HepG2 (cell line): ENCODE measurements at regions not wholly inside any gene's neighbourhood (a gene's known extent, or its start where the extent isn't known, plus 50 kb on each side); places are given as distances from the start of the nearest gene placed in this dataset.
A peak's percentile ranks its signal among the peaks of the same experiment; 100 is the strongest.
"Not testable (repeated sequence)": the region's sequence is repeated elsewhere in the genome, so short reads cannot be mapped to it uniquely, and the experiment has no call there.

ENCODE experiments used
- CBFB ChIP-seq: sonication (generic); formaldehyde crosslinking; IDR thresholded peaks from 2 replicates; pipeline ENCODE4 v1.4.0; 2020; ENCODE audit warnings: missing genetic modification reagents
- HHEX ChIP-seq: IDR thresholded peaks from 2 replicates; pipeline ENCODE4 v1.6.1; 2016; ENCODE audit warnings: control low read depth
- HNRNPL ChIP-seq: fragments of 200-400 bp; formaldehyde crosslinking; IDR thresholded peaks from 2 replicates; pipeline ENCODE4 v1.6.1; 2017; ENCODE audit warnings: mild to moderate bottlenecking, low read depth, low read length
- KDM5B ChIP-seq: sonication (generic); formaldehyde crosslinking; IDR thresholded peaks from 2 replicates; pipeline ENCODE4 v1.4.0; 2020; ENCODE audit warnings: missing genetic modification reagents, mild to moderate bottlenecking, borderline replicate concordance
- NFE2 ChIP-seq: sonication (generic); formaldehyde crosslinking; IDR thresholded peaks from 2 replicates; pipeline ENCODE4 v1.4.0; 2020; ENCODE audit warnings: missing genetic modification reagents
- NR2F1 ChIP-seq, 2 experiments: fragments of 450-650 bp in 1 of 2; formaldehyde crosslinking in 1 of 2; IDR thresholded peaks; 2 replicates each; pipeline versions ENCODE4 v1.5.0 to v1.6.1; 2016 to 2020; ENCODE audit warnings: mild to moderate bottlenecking in 1 of 2, missing compliant biosample characterization in 1 of 2, missing genetic modification reagents in 1 of 2, moderate library complexity in 1 of 2
- RXRA ChIP-seq: sonication (generic); formaldehyde crosslinking; IDR thresholded peaks from 2 replicates; pipeline ENCODE4 v1.5.1; 2020; ENCODE audit warnings: missing genetic modification reagents
- YEATS2 ChIP-seq: sonication (generic); formaldehyde crosslinking; IDR thresholded peaks from 2 replicates; pipeline ENCODE4 v1.4.0; 2020; ENCODE audit warnings: missing genetic modification reagents, borderline replicate concordance
- ZBTB7B ChIP-seq: sonication (generic); formaldehyde crosslinking; IDR thresholded peaks from 2 replicates; pipeline ENCODE4 v1.4.0; 2020; ENCODE audit warnings: missing genetic modification reagents
- ZFP36 ChIP-seq: fragments of 150-350 bp; IDR thresholded peaks from 2 replicates; pipeline ENCODE4 v1.6.1; 2018; ENCODE audit warnings: borderline replicate concordance, low read length, low read depth; ENCODE audit not compliant: partially characterized antibody
- ZFY ChIP-seq: sonication (generic); formaldehyde crosslinking; IDR thresholded peaks from 2 replicates; pipeline ENCODE4 v1.4.0; 2020; ENCODE audit warnings: missing genetic modification reagents
- ZKSCAN8 ChIP-seq: IDR thresholded peaks from 2 replicates; pipeline ENCODE4 v1.6.1; 2016; ENCODE audit warnings: borderline replicate concordance, missing genetic modification reagents, missing compliant biosample characterization
- ZNF557 ChIP-seq: sonication (generic); formaldehyde crosslinking; IDR thresholded peaks from 2 replicates; pipeline ENCODE4 v1.4.0; 2020; ENCODE audit warnings: missing genetic modification reagents
- ZNF563 ChIP-seq: sonication (generic); formaldehyde crosslinking; IDR thresholded peaks from 2 replicates; pipeline ENCODE4 v1.8.0; 2022; ENCODE audit warnings: mild to moderate bottlenecking, moderate library complexity, missing genetic modification reagents
- TF ChIP-seq, protein P1 (sequence below): sonication (generic); formaldehyde crosslinking; IDR thresholded peaks from 2 replicates; pipeline ENCODE4 v1.5.1; 2020; ENCODE audit warnings: mild to moderate bottlenecking, moderate library complexity, missing genetic modification reagents
- TF ChIP-seq, protein P2 (sequence below), 2 experiments: sonication (generic) in 1 of 2; formaldehyde crosslinking in 1 of 2; IDR thresholded peaks; 2 replicates each; pipeline versions ENCODE4 v1.4.0 to v1.6.1; 2016 to 2020; ENCODE audit warnings: borderline replicate concordance in 1 of 2, low read depth in 1 of 2, mild to moderate bottlenecking in 1 of 2, missing genetic modification reagents in 1 of 2
- TF ChIP-seq, protein P3 (sequence below): sonication (generic); formaldehyde crosslinking; IDR thresholded peaks from 2 replicates; pipeline ENCODE4 v1.4.0; 2020; ENCODE audit warnings: mild to moderate bottlenecking, missing genetic modification reagents
- TF ChIP-seq, protein P4 (sequence below): sonication (generic); formaldehyde crosslinking; IDR thresholded peaks from 2 replicates; pipeline ENCODE4 v1.5.1; 2020; ENCODE audit warnings: missing genetic modification reagents, mild to moderate bottlenecking, borderline replicate concordance
- TF ChIP-seq, protein P5 (sequence below): sonication (generic); formaldehyde crosslinking; IDR thresholded peaks from 2 replicates; pipeline ENCODE4 v1.4.0; 2020; ENCODE audit warnings: missing genetic modification reagents

DNA sequence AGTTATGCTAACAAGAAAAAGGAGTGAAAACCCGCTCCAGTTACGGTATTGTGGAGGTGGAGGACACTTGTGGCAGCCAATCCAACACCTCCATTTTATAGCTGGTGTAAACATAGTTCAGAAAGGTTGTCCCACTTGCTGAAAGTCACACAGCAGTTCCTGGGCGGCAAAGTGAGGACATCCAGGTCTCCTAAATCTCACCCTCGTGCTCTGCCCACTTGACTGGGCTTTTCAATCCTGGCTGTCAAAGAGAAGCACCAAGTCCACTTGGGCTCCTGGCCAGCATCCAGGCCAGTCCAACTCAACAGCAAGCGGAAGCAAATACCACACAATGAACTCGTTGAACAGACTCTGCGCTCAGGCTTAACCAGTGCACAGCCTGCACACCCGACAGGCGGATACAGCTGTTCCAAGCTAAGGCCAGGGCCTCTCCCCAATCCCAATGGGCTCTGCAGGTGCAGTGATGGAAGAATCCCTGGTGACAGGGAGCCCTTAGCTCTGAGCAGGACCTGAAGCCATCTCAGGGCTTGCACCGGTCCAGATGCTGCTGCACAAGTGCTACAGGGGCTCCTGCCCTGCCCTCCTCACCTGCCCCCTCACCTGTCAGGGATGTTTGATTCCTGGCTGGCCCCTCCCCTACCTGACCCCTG, 89.8 kb upstream of the METTL9 start (continued):
- TF ChIP-seq, protein P1, sequence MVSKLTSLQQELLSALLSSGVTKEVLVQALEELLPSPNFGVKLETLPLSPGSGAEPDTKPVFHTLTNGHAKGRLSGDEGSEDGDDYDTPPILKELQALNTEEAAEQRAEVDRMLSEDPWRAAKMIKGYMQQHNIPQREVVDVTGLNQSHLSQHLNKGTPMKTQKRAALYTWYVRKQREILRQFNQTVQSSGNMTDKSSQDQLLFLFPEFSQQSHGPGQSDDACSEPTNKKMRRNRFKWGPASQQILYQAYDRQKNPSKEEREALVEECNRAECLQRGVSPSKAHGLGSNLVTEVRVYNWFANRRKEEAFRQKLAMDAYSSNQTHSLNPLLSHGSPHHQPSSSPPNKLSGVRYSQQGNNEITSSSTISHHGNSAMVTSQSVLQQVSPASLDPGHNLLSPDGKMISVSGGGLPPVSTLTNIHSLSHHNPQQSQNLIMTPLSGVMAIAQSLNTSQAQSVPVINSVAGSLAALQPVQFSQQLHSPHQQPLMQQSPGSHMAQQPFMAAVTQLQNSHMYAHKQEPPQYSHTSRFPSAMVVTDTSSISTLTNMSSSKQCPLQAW (CRISPR knock-in tag): 0 out of 2 replicates have a peak, but pooled peaks have one; percentile 69
- peak; percentile 91 for TF ChIP-seq ZFP36
- peak; percentile 84; the same call in 1 of the 2 replicates for TF ChIP-seq ZNF563 (CRISPR knock-in tag)
- TF ChIP-seq NFE2 (CRISPR knock-in tag): 0 out of 2 replicates have a peak, but pooled peaks have one; percentile 36
- peak; percentile 66; the same call in 1 of the 2 replicates for TF ChIP-seq ZFY (CRISPR knock-in tag)
- TF ChIP-seq ZNF557 (CRISPR knock-in tag): 0 out of 2 replicates have a peak, but pooled peaks have one; percentile 37
- 0 out of 4 replicates have a peak, but pooled peaks of 1 of the 2 experiments have one; percentile 7 for TF ChIP-seq NR2F1 (CRISPR knock-in tag; IDR thresholded peaks at IDR 0.05)
- TF ChIP-seq, protein P2, sequence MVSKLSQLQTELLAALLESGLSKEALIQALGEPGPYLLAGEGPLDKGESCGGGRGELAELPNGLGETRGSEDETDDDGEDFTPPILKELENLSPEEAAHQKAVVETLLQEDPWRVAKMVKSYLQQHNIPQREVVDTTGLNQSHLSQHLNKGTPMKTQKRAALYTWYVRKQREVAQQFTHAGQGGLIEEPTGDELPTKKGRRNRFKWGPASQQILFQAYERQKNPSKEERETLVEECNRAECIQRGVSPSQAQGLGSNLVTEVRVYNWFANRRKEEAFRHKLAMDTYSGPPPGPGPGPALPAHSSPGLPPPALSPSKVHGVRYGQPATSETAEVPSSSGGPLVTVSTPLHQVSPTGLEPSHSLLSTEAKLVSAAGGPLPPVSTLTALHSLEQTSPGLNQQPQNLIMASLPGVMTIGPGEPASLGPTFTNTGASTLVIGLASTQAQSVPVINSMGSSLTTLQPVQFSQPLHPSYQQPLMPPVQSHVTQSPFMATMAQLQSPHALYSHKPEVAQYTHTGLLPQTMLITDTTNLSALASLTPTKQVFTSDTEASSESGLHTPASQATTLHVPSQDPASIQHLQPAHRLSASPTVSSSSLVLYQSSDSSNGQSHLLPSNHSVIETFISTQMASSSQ (IDR thresholded peaks at IDR 0.05; ENCODE audit: low read depth): not testable (repeated sequence)
- TF ChIP-seq, protein P2 (CRISPR knock-in tag; IDR thresholded peaks at IDR 0.05; ENCODE audit: borderline replicate concordance): peak; percentile 47; the same call in 1 of the 2 replicates
- TF ChIP-seq KDM5B (CRISPR knock-in tag): peak; percentile 66
- TF ChIP-seq, protein P3, sequence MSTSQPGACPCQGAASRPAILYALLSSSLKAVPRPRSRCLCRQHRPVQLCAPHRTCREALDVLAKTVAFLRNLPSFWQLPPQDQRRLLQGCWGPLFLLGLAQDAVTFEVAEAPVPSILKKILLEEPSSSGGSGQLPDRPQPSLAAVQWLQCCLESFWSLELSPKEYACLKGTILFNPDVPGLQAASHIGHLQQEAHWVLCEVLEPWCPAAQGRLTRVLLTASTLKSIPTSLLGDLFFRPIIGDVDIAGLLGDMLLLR (CRISPR knock-in tag): peak; percentile 75; the same call in 1 of the 2 replicates
- TF ChIP-seq RXRA: peak; percentile 80
- peak; percentile 62; the same call in 1 of the 2 replicates for TF ChIP-seq HNRNPL
- TF ChIP-seq, protein P4, sequence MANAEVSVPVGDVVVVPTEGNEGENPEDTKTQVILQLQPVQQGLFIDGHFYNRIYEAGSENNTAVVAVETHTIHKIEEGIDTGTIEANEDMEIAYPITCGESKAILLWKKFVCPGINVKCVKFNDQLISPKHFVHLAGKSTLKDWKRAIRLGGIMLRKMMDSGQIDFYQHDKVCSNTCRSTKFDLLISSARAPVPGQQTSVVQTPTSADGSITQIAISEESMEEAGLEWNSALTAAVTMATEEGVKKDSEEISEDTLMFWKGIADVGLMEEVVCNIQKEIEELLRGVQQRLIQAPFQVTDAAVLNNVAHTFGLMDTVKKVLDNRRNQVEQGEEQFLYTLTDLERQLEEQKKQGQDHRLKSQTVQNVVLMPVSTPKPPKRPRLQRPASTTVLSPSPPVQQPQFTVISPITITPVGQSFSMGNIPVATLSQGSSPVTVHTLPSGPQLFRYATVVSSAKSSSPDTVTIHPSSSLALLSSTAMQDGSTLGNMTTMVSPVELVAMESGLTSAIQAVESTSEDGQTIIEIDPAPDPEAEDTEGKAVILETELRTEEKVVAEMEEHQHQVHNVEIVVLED (CRISPR knock-in tag): peak; percentile 43; the same call in 1 of the 2 replicates
- peak; percentile 45; the same call in 1 of the 2 replicates for TF ChIP-seq ZKSCAN8
- TF ChIP-seq, protein P5, sequence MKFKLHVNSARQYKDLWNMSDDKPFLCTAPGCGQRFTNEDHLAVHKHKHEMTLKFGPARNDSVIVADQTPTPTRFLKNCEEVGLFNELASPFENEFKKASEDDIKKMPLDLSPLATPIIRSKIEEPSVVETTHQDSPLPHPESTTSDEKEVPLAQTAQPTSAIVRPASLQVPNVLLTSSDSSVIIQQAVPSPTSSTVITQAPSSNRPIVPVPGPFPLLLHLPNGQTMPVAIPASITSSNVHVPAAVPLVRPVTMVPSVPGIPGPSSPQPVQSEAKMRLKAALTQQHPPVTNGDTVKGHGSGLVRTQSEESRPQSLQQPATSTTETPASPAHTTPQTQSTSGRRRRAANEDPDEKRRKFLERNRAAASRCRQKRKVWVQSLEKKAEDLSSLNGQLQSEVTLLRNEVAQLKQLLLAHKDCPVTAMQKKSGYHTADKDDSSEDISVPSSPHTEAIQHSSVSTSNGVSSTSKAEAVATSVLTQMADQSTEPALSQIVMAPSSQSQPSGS (CRISPR knock-in tag): peak; percentile 60; the same call in 1 of the 2 replicates
- peak; percentile 20; the same call in 1 of the 2 replicates for TF ChIP-seq YEATS2 (CRISPR knock-in tag)
- TF ChIP-seq ZBTB7B (CRISPR knock-in tag): peak; percentile 82
- peak; percentile 69 for TF ChIP-seq CBFB (CRISPR knock-in tag)
- peak; percentile 26; the same call in 1 of the 2 replicates for TF ChIP-seq HHEX (CRISPR knock-in tag)
